ENCODE measurements at regions not wholly inside any gene's neighbourhood (a gene's known extent, or its start where the extent isn't known, plus 50 kb on each side); places are given as distances from the start of the nearest gene placed in this dataset.

- Histone ChIP-seq H3K4me3 (ENCODE audit: insufficient read depth, low read length) (no peak overlapping the region), H3K4me2 (ENCODE audit: insufficient read depth, low read length) (no peak overlapping the region), H3K27me3 (ENCODE audit: insufficient read depth, low read length) (peaks cover 39% of the 10 kb centered on the region), H3K27ac (ENCODE audit: low read depth, low read length) (no peak overlapping the region), H3K4me1 (ENCODE audit: insufficient read depth, low read length) (no peaks in the 10 kb centered on the region), H3K9me3 (ENCODE audit: low read depth, low read length) (no peaks in the 10 kb centered on the region), H4K20me1 (ENCODE audit: insufficient read depth, low read length) (no peaks in the 10 kb centered on the region), H2AFZ (ENCODE audit: low read length) (no peak overlapping the region), H3K79me2 (ENCODE audit: insufficient read depth, low read length) (no peaks in the 10 kb centered on the region), H3K36me3 (ENCODE audit: insufficient read depth, low read length) (no peaks in the 10 kb centered on the region)
- no peak for DNase-seq (ENCODE audit: insufficient read length, low spot score, missing footprints)
- TF ChIP-seq CTCF (IDR thresholded peaks at IDR 0.05; ENCODE audit: extremely low read depth, low read depth, low read length): no peak
Observed at GRCh38 chr9:97756991-97757390, 59.9 kb upstream of the XPA start.

- Histone ChIP-seq H3K4me3 (ENCODE audit: insufficient read depth, low read length) (no peak overlapping the region), H3K79me2 (ENCODE audit: insufficient read depth, low read length) (no peaks in the 10 kb centered on the region), H3K9me3 (ENCODE audit: low read depth, low read length) (no peaks in the 10 kb centered on the region), H3K27ac (ENCODE audit: low read depth, low read length) (no peak overlapping the region), H4K20me1 (ENCODE audit: insufficient read depth, low read length) (no peaks in the 10 kb centered on the region), H3K4me2 (ENCODE audit: insufficient read depth, low read length) (no peak overlapping the region), H3K4me1 (ENCODE audit: insufficient read depth, low read length) (no peaks in the 10 kb centered on the region), H2AFZ (ENCODE audit: low read length) (no peak overlapping the region), H3K36me3 (ENCODE audit: insufficient read depth, low read length) (no peaks in the 10 kb centered on the region), H3K27me3 (ENCODE audit: insufficient read depth, low read length) (peaks cover 41% of the 10 kb centered on the region)
- DNase-seq (ENCODE audit: insufficient read length, low spot score, missing footprints): no peak
- no peak for TF ChIP-seq CTCF (IDR thresholded peaks at IDR 0.05; ENCODE audit: extremely low read depth, low read depth, low read length)
Observed at GRCh38 chr9:97758334-97758916, 61.3 kb upstream of the XPA start.

GRCh38 chr9:97759581-97760288, 62.6 kb upstream of the XPA start:
- Histone ChIP-seq H2AFZ (ENCODE audit: low read length) (no peak overlapping the region), H3K4me1 (ENCODE audit: insufficient read depth, low read length) (no peaks in the 10 kb centered on the region), H3K27me3 (ENCODE audit: insufficient read depth, low read length) (peaks cover 49% of the 10 kb centered on the region), H3K4me3 (ENCODE audit: insufficient read depth, low read length) (no peak overlapping the region), H4K20me1 (ENCODE audit: insufficient read depth, low read length) (no peaks in the 10 kb centered on the region), H3K36me3 (ENCODE audit: insufficient read depth, low read length) (no peaks in the 10 kb centered on the region), H3K79me2 (ENCODE audit: insufficient read depth, low read length) (no peaks in the 10 kb centered on the region), H3K27ac (ENCODE audit: low read depth, low read length) (no peak overlapping the region), H3K4me2 (ENCODE audit: insufficient read depth, low read length) (no peak overlapping the region), H3K9me3 (ENCODE audit: low read depth, low read length) (no peaks in the 10 kb centered on the region)
- no peak for TF ChIP-seq CTCF (IDR thresholded peaks at IDR 0.05; ENCODE audit: extremely low read depth, low read depth, low read length)
- DNase-seq (ENCODE audit: insufficient read length, low spot score, missing footprints): no peak

GRCh38 chr9:97761056-97761598, 64.0 kb upstream of the XPA start:
- peaks cover 5% of the 10 kb centered on the region for H3K4me1 ChIP-seq (ENCODE audit: insufficient read depth, low read length)
- no peak for DNase-seq (ENCODE audit: insufficient read length, low spot score, missing footprints)
- no peak for TF ChIP-seq CTCF (IDR thresholded peaks at IDR 0.05; ENCODE audit: extremely low read depth, low read depth, low read length)
- H3K9me3 ChIP-seq (ENCODE audit: low read depth, low read length): no peaks in the 10 kb centered on the region
- H3K79me2 ChIP-seq (ENCODE audit: insufficient read depth, low read length): no peaks in the 10 kb centered on the region
- H3K4me2 ChIP-seq (ENCODE audit: insufficient read depth, low read length): no peak overlapping the region
- H4K20me1 ChIP-seq (ENCODE audit: insufficient read depth, low read length): no peaks in the 10 kb centered on the region
- H3K27me3 ChIP-seq (ENCODE audit: insufficient read depth, low read length): peaks cover 49% of the 10 kb centered on the region
- H2AFZ ChIP-seq (ENCODE audit: low read length): no peak overlapping the region
- H3K36me3 ChIP-seq (ENCODE audit: insufficient read depth, low read length): no peaks in the 10 kb centered on the region
- H3K27ac ChIP-seq (ENCODE audit: low read depth, low read length): no peak overlapping the region
- no peak overlapping the region for H3K4me3 ChIP-seq (ENCODE audit: insufficient read depth, low read length)

All from osteoblast (primary cell).